ENCODE measurements at regions not wholly inside any gene's neighbourhood (a gene's known extent, or its start where the extent isn't known, plus 50 kb on each side); places are given as distances from the start of the nearest gene placed in this dataset.

- Histone ChIP-seq H3K9me3 (ENCODE audit: control insufficient read depth in 3 of 3, low read length in 3 of 3) (no peaks in the 10 kb centered on the region), H3K9ac (ENCODE audit: low read depth in 1 of 3, low read length in 3 of 3) (no peak overlapping the region), H3K27me3 (ENCODE audit: control insufficient read depth in 3 of 3, insufficient read depth in 3 of 3, low read length in 3 of 3) (no peaks in the 10 kb centered on the region), H3K4me1 (ENCODE audit: control insufficient read depth in 3 of 3, insufficient read depth in 3 of 3, low read length in 3 of 3) (no peaks in the 10 kb centered on the region), H3K4me3 (ENCODE audit: low read length in 3 of 3) (no peak overlapping the region), H3K36me3 (ENCODE audit: control insufficient read depth in 3 of 3, insufficient read depth in 3 of 3, low read length in 3 of 3) (no peaks in the 10 kb centered on the region), H3K27ac (ENCODE audit: low read depth, low read length) (no peak overlapping the region)
These were observed 193.9 kb downstream of the RASSF9 start for GRCh38 chr12:85642288-85642687.

- Histone ChIP-seq H3K27me3 (ENCODE audit: control insufficient read depth in 3 of 3, insufficient read depth in 3 of 3, low read length in 3 of 3) (no peaks in the 10 kb centered on the region), H3K27ac (ENCODE audit: low read depth, low read length) (no peak overlapping the region), H3K36me3 (ENCODE audit: control insufficient read depth in 3 of 3, insufficient read depth in 3 of 3, low read length in 3 of 3) (no peaks in the 10 kb centered on the region), H3K4me3 (ENCODE audit: low read length in 3 of 3) (no peak overlapping the region), H3K9ac (ENCODE audit: low read depth in 1 of 3, low read length in 3 of 3) (no peak overlapping the region), H3K4me1 (ENCODE audit: control insufficient read depth in 3 of 3, insufficient read depth in 3 of 3, low read length in 3 of 3) (no peaks in the 10 kb centered on the region), H3K9me3 (ENCODE audit: control insufficient read depth in 3 of 3, low read length in 3 of 3) (no peaks in the 10 kb centered on the region)
These were observed 193.4 kb downstream of the RASSF9 start for GRCh38 chr12:85642808-85643207.

GRCh38 chr12:85644508-85644907, 191.7 kb downstream of the RASSF9 start:
- H3K4me1 ChIP-seq (ENCODE audit: control insufficient read depth in 3 of 3, insufficient read depth in 3 of 3, low read length in 3 of 3), result no peaks in the 10 kb centered on the region
- no peak overlapping the region for H3K9ac ChIP-seq (ENCODE audit: low read depth in 1 of 3, low read length in 3 of 3)

GRCh38 chr12:85653731-85654455, 182.3 kb downstream of the RASSF9 start:
- H3K4me1 ChIP-seq (ENCODE audit: control insufficient read depth in 3 of 3, insufficient read depth in 3 of 3, low read length in 3 of 3), result no peaks in the 10 kb centered on the region
- no peak overlapping the region for H3K9ac ChIP-seq (ENCODE audit: low read depth in 1 of 3, low read length in 3 of 3)
- H3K36me3 ChIP-seq (ENCODE audit: control insufficient read depth in 3 of 3, insufficient read depth in 3 of 3, low read length in 3 of 3), result no peaks in the 10 kb centered on the region
- no peak overlapping the region for H3K27ac ChIP-seq (ENCODE audit: low read depth, low read length)
- no peaks in the 10 kb centered on the region for H3K9me3 ChIP-seq (ENCODE audit: control insufficient read depth in 3 of 3, low read length in 3 of 3)
- H3K27me3 ChIP-seq (ENCODE audit: control insufficient read depth in 3 of 3, insufficient read depth in 3 of 3, low read length in 3 of 3), result no peaks in the 10 kb centered on the region
- H3K4me3 ChIP-seq (ENCODE audit: low read length in 3 of 3), result no peak overlapping the region

More at GRCh38 chr12:85644508-85644907, 191.7 kb downstream of the RASSF9 start:
- H3K27ac ChIP-seq (ENCODE audit: low read depth, low read length), result no peak overlapping the region
- no peaks in the 10 kb centered on the region for H3K36me3 ChIP-seq (ENCODE audit: control insufficient read depth in 3 of 3, insufficient read depth in 3 of 3, low read length in 3 of 3)
- no peaks in the 10 kb centered on the region for H3K27me3 ChIP-seq (ENCODE audit: control insufficient read depth in 3 of 3, insufficient read depth in 3 of 3, low read length in 3 of 3)
- no peaks in the 10 kb centered on the region for H3K9me3 ChIP-seq (ENCODE audit: control insufficient read depth in 3 of 3, low read length in 3 of 3)
- no peak overlapping the region for H3K4me3 ChIP-seq (ENCODE audit: low read length in 3 of 3)

GRCh38 chr12:85654456-85654840, 181.8 kb downstream of the RASSF9 start:
- Histone ChIP-seq H3K4me1 (ENCODE audit: control insufficient read depth in 3 of 3, insufficient read depth in 3 of 3, low read length in 3 of 3) (no peaks in the 10 kb centered on the region), H3K27ac (ENCODE audit: low read depth, low read length) (no peak overlapping the region), H3K9me3 (ENCODE audit: control insufficient read depth in 3 of 3, low read length in 3 of 3) (no peaks in the 10 kb centered on the region), H3K9ac (ENCODE audit: low read depth in 1 of 3, low read length in 3 of 3) (no peak overlapping the region), H3K4me3 (ENCODE audit: low read length in 3 of 3) (no peak overlapping the region), H3K36me3 (ENCODE audit: control insufficient read depth in 3 of 3, insufficient read depth in 3 of 3, low read length in 3 of 3) (no peaks in the 10 kb centered on the region), H3K27me3 (ENCODE audit: control insufficient read depth in 3 of 3, insufficient read depth in 3 of 3, low read length in 3 of 3) (no peaks in the 10 kb centered on the region)

- H3K27ac ChIP-seq (ENCODE audit: low read depth, low read length), result no peak overlapping the region
- no peaks in the 10 kb centered on the region for H3K36me3 ChIP-seq (ENCODE audit: control insufficient read depth in 3 of 3, insufficient read depth in 3 of 3, low read length in 3 of 3)
- no peaks in the 10 kb centered on the region for H3K27me3 ChIP-seq (ENCODE audit: control insufficient read depth in 3 of 3, insufficient read depth in 3 of 3, low read length in 3 of 3)
- H3K9ac ChIP-seq (ENCODE audit: low read depth in 1 of 3, low read length in 3 of 3), result no peak overlapping the region
- H3K4me1 ChIP-seq (ENCODE audit: control insufficient read depth in 3 of 3, insufficient read depth in 3 of 3, low read length in 3 of 3), result no peaks in the 10 kb centered on the region
- H3K9me3 ChIP-seq (ENCODE audit: control insufficient read depth in 3 of 3, low read length in 3 of 3), result no peaks in the 10 kb centered on the region
- no peak overlapping the region for H3K4me3 ChIP-seq (ENCODE audit: low read length in 3 of 3)
These were observed 179.6 kb downstream of the RASSF9 start for GRCh38 chr12:85656561-85656960.

- no peaks in the 10 kb centered on the region for H3K36me3 ChIP-seq (ENCODE audit: control insufficient read depth in 3 of 3, insufficient read depth in 3 of 3, low read length in 3 of 3)
- H3K4me3 ChIP-seq (ENCODE audit: low read length in 3 of 3), result no peak overlapping the region
- H3K27ac ChIP-seq (ENCODE audit: low read depth, low read length), result no peak overlapping the region
- H3K27me3 ChIP-seq (ENCODE audit: control insufficient read depth in 3 of 3, insufficient read depth in 3 of 3, low read length in 3 of 3), result no peaks in the 10 kb centered on the region
- no peak overlapping the region for H3K9ac ChIP-seq (ENCODE audit: low read depth in 1 of 3, low read length in 3 of 3)
- H3K9me3 ChIP-seq (ENCODE audit: control insufficient read depth in 3 of 3, low read length in 3 of 3), result no peaks in the 10 kb centered on the region
- H3K4me1 ChIP-seq (ENCODE audit: control insufficient read depth in 3 of 3, insufficient read depth in 3 of 3, low read length in 3 of 3), result no peaks in the 10 kb centered on the region
These were observed 179.0 kb downstream of the RASSF9 start for GRCh38 chr12:85657251-85657650.

- no peaks in the 10 kb centered on the region for H3K27me3 ChIP-seq (ENCODE audit: control insufficient read depth in 3 of 3, insufficient read depth in 3 of 3, low read length in 3 of 3)
- no peaks in the 10 kb centered on the region for H3K4me1 ChIP-seq (ENCODE audit: control insufficient read depth in 3 of 3, insufficient read depth in 3 of 3, low read length in 3 of 3)
- no peak overlapping the region for H3K27ac ChIP-seq (ENCODE audit: low read depth, low read length)
- no peak overlapping the region for H3K9ac ChIP-seq (ENCODE audit: low read depth in 1 of 3, low read length in 3 of 3)
- no peak overlapping the region for H3K4me3 ChIP-seq (ENCODE audit: low read length in 3 of 3)
- no peaks in the 10 kb centered on the region for H3K9me3 ChIP-seq (ENCODE audit: control insufficient read depth in 3 of 3, low read length in 3 of 3)
- H3K36me3 ChIP-seq (ENCODE audit: control insufficient read depth in 3 of 3, insufficient read depth in 3 of 3, low read length in 3 of 3), result no peaks in the 10 kb centered on the region
These were observed 178.2 kb downstream of the RASSF9 start for GRCh38 chr12:85657836-85658630.

- Histone ChIP-seq H3K9ac (ENCODE audit: low read depth in 1 of 3, low read length in 3 of 3) (no peak overlapping the region), H3K4me1 (ENCODE audit: control insufficient read depth in 3 of 3, insufficient read depth in 3 of 3, low read length in 3 of 3) (no peaks in the 10 kb centered on the region), H3K27me3 (ENCODE audit: control insufficient read depth in 3 of 3, insufficient read depth in 3 of 3, low read length in 3 of 3) (no peaks in the 10 kb centered on the region), H3K27ac (ENCODE audit: low read depth, low read length) (no peak overlapping the region), H3K36me3 (ENCODE audit: control insufficient read depth in 3 of 3, insufficient read depth in 3 of 3, low read length in 3 of 3) (no peaks in the 10 kb centered on the region), H3K4me3 (ENCODE audit: low read length in 3 of 3) (no peak overlapping the region), H3K9me3 (ENCODE audit: control insufficient read depth in 3 of 3, low read length in 3 of 3) (peaks cover 0 to 2% (median 0%) of the 10 kb centered on the region in 3 donors)
These were observed 176.3 kb downstream of the RASSF9 start for GRCh38 chr12:85659754-85660530.

All from skeletal muscle tissue (tissue), 3 donors.